ENCODE measurements at regions not wholly inside any gene's neighbourhood (a gene's known extent, or its start where the extent isn't known, plus 50 kb on each side); places are given as distances from the start of the nearest gene placed in this dataset.
"Not testable (repeated sequence)": the region's sequence is repeated elsewhere in the genome, so short reads cannot be mapped to it uniquely, and the experiment has no call there.

DNA sequence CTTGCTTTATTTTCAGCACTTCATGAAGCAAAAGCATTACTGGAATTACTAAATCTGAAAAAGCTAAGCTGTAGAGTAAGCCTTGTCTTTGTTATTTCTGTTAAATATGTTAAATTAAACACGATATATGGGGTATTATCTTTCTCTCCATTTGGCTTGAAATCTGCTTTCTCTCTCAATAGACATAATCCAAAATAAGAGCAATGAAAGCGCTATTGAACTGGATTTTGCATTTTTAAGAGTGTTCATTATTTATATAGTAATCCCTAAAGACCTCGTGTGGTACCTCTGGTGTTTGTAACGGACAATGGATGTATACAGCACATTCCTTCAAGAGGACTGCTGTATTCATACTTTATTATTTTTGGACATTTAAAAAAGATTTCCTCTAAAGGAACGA, 91.5 kb upstream of the KCNE2 start:
- no peak for DNase-seq (ENCODE audit: low spot score)

DNA sequence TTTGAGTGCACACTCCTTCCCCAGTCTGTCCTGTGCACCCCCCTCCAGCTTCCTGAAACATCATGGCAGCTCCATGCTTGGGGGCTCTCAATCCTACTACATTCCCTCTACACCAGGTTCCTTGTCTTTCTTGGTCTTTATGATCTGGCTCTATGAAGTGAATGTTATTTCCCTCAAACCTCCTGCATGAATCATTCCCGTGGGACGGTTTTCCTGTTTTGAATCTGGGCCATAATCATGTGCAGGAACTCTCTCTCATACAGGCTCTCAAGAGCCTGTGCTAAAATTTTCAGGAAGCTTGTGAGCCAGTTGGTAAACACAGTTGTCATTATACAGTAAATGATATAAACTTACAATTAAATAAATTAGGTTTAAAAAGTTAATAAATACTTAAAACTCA, 89.8 kb upstream of the KCNE2 start:
- DNase-seq (ENCODE audit: low spot score): peak; percentile 14

DNA sequence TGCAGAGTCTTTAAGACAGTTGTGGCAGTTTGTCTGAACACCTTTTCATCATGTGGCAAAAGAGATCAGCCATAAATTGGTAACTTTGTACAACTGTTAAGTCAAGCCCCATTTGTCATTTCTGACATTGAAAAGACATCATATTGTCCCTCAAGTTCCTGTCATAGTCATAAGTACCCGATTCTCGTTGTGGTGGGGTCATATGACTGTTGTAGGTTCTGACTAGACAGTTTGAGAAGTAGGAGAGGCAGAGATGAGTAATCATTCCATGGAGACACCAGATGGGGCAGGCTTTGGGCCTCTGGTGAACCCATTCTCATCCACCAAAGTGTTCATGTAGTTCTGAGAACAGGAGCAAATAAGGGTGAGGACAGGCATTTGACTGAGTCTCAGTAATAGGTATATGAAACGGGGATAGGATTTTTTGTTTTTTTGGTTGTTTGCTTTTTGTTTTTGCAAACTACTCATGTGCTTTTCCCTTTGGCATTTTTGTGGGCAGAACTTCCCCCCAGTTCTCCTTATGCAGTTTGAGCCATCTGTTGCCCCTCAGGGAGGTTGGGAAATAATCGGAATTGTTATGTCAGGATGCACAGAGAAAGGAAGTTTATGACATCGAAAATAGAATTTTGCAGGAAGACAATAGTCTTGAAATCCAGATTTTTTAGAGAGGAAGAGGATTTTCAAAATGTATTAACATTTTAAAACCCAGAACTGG, 86.9 kb upstream of the KCNE2 start:
- no peak for DNase-seq (ENCODE audit: low spot score)

DNA sequence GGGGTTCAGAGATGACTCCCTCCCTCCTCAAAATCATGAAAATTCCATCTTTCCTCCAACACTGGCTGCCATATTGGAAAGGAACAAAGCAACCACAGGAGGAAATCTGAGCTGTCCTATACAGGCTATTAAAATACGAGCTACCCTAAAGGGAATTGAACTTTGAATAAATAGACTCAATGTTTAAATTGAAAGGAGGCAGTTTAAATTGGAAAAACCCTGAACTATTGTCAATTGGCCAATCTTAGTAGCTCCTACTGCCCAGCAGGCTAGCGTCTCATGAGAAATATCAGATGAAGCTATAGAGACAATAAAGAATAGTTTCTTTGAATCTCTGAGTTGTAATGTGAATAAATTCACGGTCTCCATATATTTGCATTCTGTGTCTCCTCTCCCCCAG, 85.4 kb upstream of the KCNE2 start:
- no peak for DNase-seq (ENCODE audit: low spot score)

DNA sequence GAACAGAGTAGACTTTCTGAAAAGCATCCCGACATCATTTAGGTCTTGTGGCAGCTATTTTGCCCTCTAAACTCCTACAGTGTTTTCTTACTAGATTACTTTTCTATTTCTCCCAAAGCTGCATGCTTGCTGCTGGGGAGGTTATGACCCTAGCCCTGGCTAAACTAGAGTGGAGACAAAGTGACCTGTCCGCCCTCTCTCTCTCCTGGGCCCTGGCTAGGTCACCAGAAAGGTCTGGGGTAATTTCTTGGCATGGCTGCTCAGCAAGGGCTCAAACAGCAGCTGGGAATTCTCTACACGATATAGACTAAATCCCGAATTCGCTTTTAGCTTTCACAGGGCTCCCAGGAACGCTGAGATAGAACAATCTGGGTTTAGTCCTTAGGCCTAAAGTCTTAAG, 84.5 kb upstream of the KCNE2 start:
- DNase-seq (ENCODE audit: low spot score): no peak

DNA sequence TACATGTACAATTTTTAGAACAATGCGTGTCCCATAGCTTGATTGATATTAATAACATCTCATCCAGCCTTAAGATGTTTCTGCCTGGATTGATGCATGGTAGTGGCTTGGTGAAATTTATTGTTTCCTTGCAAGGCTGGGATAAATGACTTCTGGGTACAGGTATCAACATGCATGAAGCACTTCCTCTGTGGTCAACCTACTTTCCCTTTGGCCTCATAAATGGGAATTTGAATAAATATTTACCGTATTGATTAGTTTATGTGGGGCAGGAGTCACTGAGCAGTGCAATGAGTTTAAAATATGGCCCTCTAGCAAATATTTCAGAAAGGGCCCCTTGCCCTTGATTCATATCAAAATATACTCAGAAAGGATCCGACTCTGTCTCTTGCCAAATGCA, 83.9 kb upstream of the KCNE2 start:
- DNase-seq (ENCODE audit: low spot score): no peak

DNA sequence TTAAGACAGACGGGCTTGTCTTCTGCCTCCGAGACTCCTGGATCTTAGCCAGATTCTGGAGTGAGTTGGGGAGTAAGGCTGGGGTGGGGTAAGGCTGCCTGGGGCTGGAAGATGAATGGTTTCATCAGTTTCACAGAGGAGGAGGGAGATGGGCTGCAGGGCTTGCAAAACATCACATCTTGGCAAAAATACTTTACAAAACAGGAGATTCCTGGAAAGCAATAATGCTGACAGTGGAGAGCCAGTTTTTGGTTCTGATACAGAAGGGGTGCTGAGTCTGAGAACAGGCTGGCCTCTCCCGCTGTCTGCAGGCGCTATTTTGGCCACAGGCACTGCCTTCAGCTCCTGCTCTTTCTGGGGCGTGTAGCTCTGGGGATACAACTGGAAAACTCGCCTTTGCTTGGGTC, 83.4 kb upstream of the KCNE2 start:
- DNase-seq (ENCODE audit: low spot score): no peak

DNA sequence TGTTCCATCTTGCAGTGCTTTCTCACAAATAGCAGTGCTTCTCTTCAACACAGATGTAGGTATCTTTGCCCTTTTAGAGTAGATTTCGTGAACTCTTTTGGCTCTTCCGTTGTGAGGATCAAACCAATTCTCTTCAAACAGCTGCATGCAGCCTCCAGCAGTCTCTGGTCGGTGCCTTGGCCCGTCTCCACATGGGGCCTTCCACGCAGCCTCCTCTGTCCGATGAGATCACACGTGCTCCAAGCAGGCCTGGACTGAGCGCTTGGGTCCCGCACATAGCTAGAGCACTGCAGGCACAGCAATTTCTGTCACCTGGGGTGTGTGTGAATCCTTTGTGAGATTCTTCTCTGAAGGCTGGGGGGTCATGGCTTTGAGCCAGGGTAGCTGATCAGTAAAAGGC, 82.8 kb upstream of the KCNE2 start:
- no peak for DNase-seq (ENCODE audit: low spot score)

DNA sequence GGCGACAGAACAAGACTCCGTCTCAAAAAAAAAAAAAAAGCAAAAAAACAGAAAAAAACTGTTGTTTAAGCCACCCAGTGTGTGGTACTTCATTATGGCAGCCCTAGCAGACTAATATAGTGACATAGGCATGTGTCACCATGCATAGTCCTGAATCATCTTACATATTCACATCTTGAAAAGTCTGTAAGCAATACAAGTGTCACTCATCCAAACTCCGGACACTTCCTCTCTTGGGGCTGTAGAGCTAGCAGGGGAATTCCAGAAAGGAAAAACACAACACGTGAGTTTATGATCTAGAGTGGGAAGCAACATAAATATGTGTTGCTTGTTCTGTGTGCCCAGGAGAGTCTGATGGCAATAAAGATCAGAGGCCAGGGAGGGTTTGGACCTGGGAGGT, 81.6 kb upstream of the KCNE2 start:
- DNase-seq (ENCODE audit: low spot score): no peak

DNA sequence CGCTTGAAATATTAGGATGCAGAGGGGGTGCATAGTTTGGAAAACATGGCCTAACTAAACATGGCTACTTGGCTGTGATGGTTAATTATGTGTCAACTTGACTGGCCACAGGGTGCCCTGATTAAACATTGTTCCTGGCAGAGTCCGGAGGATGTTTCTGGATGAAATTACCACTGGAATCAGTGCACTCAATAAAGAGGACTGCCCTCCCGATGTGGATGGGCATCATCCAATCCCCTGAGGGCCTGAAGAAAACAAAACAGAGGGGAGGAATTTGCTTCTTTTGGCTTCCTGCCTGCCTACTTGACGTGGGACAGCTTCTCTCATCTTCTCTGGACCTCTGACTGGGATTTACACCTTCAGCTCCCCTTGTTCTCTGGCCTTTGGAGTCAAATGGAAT, 79.1 kb upstream of the KCNE2 start:
- no peak for DNase-seq (ENCODE audit: low spot score)

DNA sequence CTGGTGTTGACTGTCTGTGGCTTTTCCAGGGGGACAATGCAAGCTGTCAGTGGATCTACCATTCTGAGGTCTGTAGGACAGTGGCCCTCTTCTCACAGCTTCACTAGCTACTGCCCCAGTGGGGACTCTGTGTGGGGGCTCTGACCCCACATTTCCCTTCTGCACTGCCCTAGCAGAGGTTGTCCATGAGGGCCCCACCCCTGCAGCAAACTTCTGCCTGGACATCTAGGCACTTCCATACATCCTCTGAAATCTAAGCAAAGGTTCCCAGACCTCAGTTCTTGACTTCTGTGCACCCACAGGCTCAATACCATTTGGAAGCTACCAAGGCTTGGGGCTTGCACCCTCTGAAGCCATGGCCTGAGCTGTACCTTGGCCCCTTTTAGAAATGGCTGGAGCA, 75.8 kb upstream of the KCNE2 start:
- not testable (repeated sequence) for DNase-seq (ENCODE audit: low spot score)

DNA sequence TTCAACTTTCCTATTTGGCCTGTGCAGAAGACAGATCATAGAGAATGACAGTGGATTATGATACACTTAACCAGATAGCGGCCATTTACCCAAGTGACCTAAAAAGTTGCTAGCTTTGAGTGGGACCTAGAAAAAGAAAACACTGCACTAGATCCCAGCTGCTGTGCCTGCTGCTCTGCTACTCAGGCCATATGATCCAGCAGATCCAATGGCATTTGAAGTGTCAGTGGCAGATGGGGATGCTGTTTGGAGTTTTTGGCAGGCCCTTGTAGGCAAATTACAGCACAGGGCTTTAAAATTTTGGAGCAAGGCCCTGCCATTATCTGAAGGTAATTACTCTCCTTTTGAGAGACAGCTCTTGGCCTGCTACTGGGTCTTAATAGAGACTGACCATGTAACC, 74.0 kb upstream of the KCNE2 start:
- no peak for DNase-seq (ENCODE audit: low spot score)

DNA sequence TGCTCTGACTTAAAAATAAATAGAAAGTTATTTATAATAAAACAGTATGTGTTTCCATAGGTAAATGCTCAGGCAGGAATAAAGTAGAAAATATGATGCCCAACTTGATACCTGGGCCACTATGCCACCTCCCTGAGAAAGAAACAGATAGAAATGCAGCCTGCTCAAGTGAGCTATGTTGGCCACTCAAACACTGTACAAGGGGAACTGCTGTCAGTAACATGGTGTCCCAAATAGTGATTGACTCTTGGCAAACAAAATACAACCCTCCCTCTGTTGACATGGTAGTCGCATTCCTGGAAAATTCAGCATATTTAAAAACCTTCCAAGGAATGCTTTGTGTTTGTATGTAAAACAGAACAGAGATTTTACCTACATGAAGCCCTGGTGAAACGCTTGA, 66.9 kb upstream of the KCNE2 start:
- no peak for DNase-seq (ENCODE audit: low spot score)

DNA sequence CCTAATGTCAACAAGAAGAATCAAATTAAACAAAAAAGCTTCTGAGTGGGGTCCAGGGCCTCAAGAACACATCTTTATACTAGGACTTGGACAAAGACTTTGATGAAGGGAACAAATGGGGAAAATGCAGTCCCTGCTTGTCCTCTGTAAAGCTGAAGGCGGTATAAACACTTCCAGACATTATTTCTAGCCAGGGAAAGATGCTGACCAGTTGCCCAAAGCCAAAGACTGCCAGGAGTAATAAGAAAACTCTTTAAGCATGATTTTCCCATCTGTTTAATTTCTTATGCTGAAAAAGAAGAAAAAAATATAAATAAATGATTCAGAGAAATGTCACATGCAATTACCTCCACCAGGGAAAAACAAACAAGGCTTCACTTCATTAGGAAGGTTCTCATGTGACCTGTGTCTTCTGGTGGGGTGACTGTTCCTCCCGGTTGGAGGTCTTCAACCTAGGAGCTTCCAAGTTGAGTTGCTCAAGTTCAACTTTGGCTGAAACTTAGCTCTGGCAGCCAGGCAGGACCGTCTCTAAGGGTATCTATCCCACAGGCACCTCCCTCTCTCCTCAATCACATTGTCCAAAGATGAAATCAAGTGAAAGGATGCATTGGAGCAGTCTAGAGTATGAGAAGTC, 65.2 kb upstream of the KCNE2 start:
- DNase-seq (ENCODE audit: low spot score): no peak

DNA sequence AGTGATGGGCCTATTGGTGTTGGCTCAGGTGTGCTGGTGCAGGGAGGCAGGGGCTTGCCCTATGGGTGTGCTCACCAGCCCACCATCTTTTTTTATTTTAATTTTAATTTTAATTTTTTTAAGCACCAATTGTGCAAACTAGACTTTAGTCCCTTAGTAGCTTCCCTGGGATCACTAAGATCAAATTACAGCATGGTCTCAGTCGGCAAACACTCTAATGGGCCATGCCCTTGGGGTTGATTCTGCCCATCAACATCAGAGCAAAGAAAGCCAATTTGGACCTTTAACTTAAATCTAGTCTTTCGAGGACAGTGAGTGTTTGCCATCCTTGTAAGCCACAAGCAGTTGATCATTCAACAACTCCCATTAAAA, 64.7 kb upstream of the KCNE2 start:
- DNase-seq (ENCODE audit: low spot score): no peak

DNA sequence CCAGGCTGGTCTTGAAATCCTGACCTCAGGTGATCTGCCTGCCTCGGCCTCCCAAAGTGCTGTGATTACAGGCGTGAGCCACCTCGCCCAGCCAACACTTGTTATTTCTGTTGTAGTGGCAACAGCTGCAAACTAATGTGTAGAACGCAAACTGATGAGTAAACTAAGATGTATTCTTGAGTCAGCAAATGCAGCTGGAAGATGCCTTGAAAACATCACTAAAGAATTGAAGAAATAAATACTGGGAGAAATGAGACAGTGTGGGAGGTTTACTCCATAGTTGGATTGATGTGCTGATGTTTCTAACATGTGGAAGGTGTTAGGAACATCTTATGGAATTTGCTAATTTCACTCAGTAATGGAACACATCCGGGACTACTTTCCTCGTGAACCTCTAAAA, 61.3 kb upstream of the KCNE2 start:
- DNase-seq (ENCODE audit: low spot score): no peak

DNA sequence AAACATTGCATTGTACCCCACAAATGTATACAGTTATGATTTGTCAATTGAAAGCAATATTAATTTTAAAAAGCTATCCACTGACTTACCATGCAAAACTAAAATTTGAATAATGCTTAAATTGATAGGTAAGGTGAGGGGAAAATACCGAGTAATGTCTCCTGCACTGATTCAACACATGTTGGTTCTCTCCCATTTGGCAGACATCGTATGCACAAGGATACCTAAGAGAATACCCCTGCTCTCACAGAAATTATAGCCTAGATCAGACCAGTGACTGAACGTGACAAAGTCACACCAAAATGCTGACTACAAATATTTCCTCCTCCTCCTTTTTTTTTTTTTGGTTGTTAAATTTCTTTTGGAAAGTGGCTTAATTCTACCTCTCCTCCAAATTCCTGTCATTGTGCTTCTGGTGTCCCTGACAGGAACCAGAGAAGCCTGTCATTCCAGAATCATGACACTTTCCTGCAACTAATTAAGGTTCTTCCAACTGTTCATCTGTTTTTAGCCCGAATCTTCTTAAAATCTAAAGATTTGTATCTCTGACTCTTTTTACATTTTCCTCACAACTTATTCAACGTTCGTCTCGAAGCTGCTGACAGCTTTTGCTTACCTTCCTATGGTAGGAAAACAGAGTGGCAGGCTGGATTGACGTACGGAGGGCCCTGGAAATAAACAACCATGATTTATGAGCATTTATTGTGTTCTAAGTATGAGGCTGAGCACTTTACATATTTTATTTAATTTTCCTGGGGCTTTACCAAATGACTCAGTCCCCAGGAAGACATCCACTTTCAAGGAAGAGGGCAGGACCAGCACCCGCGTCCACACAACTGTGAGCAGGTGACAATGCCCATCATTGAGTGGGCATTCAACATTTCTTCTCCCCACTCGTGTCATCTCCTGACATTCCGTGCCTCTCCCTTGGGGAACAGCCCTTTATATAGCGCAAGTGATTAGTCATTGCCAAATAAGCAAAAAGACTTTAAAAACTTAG, 57.9 kb upstream of the KCNE2 start:
- DNase-seq (ENCODE audit: low spot score): no peak

DNA sequence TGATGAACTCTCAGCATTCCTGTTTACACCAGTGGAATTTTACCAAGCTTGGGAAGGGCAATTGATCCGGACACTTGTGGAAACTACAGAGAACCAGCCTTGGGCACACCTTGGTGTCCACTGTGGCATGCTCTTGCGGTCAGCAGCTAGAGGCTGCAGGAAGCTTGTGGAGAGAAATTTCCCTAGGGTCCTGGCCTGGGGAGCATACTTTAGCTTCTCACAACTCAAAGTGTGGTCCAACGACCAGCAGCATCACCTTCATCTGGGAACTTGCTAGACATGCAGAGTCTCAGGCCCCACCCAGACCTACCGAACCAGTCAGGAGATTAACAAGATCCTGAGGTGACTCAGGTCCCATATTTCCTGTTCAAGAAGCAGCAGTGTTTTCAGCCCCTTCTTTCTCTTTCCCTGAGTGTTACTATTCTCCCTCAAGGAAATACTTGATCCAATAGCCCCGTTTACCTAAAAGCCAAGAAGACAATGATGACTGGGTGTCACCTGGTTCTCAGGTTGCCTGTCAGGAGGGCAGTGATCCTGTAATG, 55.7 kb upstream of the KCNE2 start:
- no peak for DNase-seq (ENCODE audit: low spot score)

DNA sequence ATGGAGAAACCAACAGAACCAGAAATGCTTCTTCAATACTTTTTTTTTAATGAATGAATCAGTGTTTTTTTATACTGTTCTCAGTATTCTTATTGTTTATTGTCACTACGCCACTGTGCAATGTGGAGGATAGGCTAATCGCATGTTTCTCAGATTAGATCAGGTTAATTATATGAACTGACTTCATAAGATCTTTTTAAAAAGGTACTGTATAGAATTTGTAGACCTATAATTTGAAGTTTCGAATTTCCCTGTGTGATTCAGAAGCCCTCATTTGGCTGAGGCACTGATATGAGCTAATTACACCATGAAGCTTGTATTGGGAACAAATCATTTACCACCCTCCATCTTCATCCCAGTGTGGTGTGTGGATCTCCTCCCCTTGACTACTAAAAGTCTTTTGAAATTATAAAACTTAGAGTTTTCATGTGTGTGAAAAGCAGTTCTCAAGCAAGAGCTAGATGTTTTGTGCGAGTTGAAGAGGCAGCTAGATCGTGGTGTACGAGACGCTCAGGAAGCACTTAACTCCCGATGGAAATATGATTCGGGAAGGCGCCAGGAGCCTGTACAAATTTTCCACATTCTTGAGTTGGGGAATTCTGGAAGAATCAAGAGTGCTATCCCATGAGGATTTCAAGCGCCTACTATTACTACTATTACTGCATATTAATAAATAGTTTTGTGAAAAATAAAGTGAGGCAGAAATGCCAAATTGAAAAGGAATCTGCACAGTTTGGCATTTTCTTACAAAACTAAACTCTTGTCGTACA, 52.1 kb upstream of the KCNE2 start:
- DNase-seq (ENCODE audit: low spot score): no peak

DNA sequence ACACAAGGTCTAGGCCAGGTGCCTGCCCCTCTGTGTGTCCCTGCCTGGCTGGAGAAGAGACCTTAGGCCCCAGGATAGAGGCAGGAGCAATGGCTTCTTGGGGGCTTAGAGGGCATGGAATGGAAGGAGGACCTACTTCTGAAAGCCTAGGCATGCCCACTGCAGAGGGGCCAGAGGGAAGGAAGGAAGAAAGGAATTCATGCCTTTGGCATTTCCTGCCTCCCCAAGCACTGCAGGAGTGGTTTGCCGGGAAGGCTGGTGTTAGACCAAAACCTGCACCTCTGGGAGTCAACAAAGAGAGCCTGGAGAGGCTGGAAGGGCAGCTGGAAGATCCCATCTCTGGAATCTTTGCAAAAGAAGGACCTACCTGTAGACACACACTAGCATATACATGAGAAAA, 50.7 kb upstream of the KCNE2 start:
- DNase-seq (ENCODE audit: low spot score): no peak

Measured in hepatic stellate cell (primary cell).